ENCODE measurements at regions not wholly inside any gene's neighbourhood (a gene's known extent, or its start where the extent isn't known, plus 50 kb on each side); places are given as distances from the start of the nearest gene placed in this dataset.

DNA sequence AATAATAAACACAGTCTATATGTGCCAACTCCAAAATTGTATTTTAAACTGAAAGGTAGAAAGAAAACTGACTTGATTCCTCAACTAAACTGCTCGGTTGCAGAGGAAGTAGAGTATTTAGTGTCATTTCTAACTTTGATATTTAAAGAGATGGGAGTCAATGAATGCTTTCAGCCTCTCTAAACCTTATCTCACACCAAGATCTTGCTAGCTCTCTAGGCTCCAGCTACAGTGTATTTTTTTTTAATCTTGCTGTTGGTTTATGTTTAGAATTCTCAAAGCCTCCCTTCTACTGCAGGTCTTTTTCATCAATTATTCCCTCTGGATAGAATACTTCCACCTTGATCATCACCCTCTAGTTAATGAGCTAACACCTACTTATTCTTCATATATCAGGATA is 419.4 kb upstream of the ZNF462 start:
- no peak for TF ChIP-seq ZNF274 (IDR thresholded peaks at IDR 0.05; ENCODE audit: low read depth, low read length)
- no peak for TF ChIP-seq YY1 (IDR thresholded peaks at IDR 0.05; ENCODE audit: insufficient read depth, insufficient read length)
